Sciatic nerve (tissue), 2 donors: ENCODE measurements at regions not wholly inside any gene's neighbourhood (a gene's known extent, or its start where the extent isn't known, plus 50 kb on each side); places are given as distances from the start of the nearest gene placed in this dataset.
"Not testable (repeated sequence)": the region's sequence is repeated elsewhere in the genome, so short reads cannot be mapped to it uniquely, and the experiment has no call there.

Source experiments
- ATAC-seq: fragments of 200-7000 bp; cut with Tn5 transposase; one replicate; pipeline ENCODE4 v1.9.1; 2020; ENCODE audit warnings: mild to moderate bottlenecking, moderate library complexity
- DNase-seq: peaks from one replicate; pipeline ENCODE4 v3.0.0-alpha.2; 2020; ENCODE audit warnings: low spot score
- intact Hi-C: fragments of 100-400 bp; cut with DNase I; formaldehyde crosslinking; loops from one replicate; pipeline ENCODE4 v1.14.2; 2022
- donor health status: DM: no; HTN: no; CAD: no.
- donor health status: DM: no; HTN: no; CAD: no.

DNA sequence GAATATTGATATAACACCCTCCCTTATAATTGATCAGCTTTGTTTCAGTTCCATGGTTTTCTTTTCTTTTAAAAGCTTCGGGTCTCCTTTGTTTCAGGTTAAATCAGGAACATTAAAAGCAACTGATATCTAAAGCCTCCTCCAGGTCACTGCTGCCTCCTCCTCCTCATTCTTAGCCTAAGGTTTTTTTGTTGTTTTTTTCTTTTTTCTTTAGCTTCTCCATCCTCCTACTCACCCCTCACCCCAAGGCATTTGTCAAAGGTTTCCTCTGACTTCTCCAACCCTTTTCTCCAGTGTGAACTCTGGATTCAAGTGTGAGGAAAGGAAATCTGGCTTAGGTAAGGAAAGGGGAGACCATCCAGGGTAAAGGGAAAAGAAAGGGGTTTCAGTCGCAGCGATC is 420.2 kb upstream of the NFE2L3 start:
- ATAC-seq, result no peak
- DNase-seq, result no peak
- intact Hi-C loops, result no loop called here

- intact Hi-C loops, result no loop called here
- DNase-seq, result no peak
- ATAC-seq, result no peak
Measured at GRCh38 chr7:25732766-25733217, 419.2 kb upstream of the NFE2L3 start.

DNA sequence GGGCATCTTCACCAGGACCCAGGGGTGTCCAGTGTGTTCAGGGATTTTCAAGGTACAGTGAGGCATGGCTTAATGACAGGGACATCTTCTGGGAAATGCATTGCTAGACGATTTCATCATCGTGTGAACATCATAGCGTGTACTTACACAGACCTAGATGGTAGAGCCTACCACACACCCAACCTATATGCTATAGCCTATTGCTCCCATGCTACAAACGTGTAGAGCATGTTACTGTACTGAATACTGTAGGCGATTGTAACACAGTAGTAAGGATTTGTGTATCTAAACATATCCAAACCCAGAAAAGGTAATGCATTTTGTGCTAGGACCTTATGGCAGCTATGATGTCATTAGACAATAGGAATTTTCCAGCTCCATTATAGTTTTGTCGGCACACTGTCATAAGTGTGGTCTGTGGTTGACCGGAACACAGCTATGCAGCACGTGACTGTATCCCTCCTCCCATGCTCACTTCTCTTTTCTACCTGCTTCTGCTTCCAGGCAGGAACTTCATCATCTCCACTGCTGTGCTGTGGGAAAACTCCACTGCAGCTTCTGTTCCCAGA is 416.2 kb upstream of the NFE2L3 start:
- ATAC-seq (no peak), DNase-seq (no peak)
- intact Hi-C loops, result no loop called here

- DNase-seq (no peak), ATAC-seq (no peak)
- intact Hi-C loops, result no loop called here
Measured at GRCh38 chr7:25738528-25738927, 413.5 kb upstream of the NFE2L3 start.

DNA sequence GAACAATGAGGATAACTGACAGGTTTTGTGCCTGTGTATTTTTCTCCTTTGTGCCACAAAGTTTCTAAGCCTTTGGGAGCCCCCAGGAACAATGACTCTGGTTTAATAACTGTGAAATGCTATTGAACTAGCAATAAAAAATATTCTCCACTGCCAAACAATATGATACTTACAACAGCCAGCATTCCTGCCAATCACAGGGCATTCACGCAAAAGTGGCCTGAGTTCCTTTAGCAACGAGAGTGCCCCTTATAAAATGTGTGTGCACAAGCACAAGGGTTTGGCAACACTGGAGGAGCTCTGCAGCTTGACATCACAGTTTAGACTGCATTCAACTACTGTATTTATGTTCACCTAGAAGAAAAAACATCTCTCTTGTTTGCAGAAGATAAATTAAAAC is 412.9 kb upstream of the NFE2L3 start:
- intact Hi-C loops, result no loop called here
- ATAC-seq (no peak), DNase-seq (no peak)

- intact Hi-C loops, result no loop called here
- DNase-seq, result no peak
- no peak for ATAC-seq
Measured at GRCh38 chr7:25742316-25742715, 409.7 kb upstream of the NFE2L3 start.

GRCh38 chr7:25743670-25744451 is 408.1 kb upstream of the NFE2L3 start:
- ATAC-seq, DNase-seq, intact Hi-C loops: not testable (repeated sequence)

- ATAC-seq (no peak), DNase-seq (no peak)
- intact Hi-C loops, result no loop called here
Measured at GRCh38 chr7:25750744-25751508, 401.1 kb upstream of the NFE2L3 start.

- intact Hi-C loops, result no loop called here
- ATAC-seq (no peak), DNase-seq (no peak)
Measured at GRCh38 chr7:25752154-25752553, 399.8 kb upstream of the NFE2L3 start.

DNA sequence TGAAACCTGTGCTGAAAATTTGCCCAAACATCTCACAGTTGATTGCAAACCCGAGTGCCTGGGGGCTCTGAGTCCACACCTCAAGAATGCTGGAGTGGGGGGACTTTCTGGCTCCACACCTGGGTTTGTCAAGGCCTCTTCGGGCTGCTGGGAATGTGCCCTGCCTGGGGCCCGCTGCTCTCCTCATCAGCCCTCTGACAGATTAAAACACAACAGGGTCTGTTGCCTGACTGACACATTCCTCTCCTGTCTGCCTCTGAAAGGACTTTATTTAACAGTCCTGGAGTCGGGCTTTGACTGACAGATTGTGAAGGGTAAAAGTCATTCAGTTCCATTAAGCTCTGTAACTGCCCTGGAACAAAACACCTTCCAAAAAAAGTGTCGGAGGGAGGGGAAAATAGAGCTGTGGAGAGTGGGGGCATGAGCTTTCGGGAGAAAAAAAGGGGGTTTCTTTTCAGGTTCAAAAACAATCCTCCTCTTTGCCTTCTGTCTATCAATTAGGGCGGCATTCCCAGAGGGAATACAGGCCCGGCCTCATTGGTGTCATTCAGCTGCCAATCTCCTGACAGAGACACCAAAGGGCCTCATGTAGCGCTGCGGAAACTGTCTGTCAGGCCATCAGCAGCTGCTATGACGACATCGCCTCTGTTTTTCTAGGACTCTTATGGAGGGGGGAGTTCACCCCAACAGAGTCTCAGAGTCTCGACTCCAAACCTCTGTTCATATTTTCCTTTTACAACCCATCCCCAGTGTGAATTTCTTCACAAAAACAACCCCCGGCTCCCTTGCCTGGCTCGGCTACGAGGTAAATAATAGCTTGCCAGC is 398.8 kb upstream of the NFE2L3 start:
- DNase-seq (no peak), ATAC-seq (peak; percentile 79)
- intact Hi-C loops, result no loop called here

- ATAC-seq, result peak; percentile 88
- no peak for DNase-seq
- intact Hi-C loops, result no loop called here
Measured at GRCh38 chr7:25753837-25754236, 398.2 kb upstream of the NFE2L3 start.

DNA sequence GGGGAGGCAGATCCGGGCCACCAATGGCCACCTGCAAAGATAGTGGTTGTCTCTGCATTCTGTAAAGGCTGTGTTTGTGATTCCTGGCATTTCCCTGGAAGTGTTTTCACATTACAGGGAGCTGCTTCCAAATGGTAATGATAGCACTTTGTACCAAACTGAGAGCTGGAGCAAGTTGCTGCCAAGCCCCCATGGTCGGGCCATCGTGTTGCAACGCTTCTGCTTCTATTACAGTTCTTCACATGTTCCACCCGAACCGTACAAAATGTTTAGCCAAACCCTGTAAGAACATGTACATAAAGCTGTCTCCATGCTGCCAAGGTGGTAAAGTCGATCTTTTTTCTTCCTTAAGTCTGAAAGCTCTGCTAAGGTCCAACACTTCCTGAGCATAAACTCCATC is 397.7 kb upstream of the NFE2L3 start:
- intact Hi-C loops, result no loop called here
- ATAC-seq (peak; percentile 72), DNase-seq (no peak)

GRCh38 chr7:25754751-25755150 is 397.2 kb upstream of the NFE2L3 start:
- no peak for DNase-seq
- no peak for ATAC-seq
- intact Hi-C loops, result no loop called here

DNA sequence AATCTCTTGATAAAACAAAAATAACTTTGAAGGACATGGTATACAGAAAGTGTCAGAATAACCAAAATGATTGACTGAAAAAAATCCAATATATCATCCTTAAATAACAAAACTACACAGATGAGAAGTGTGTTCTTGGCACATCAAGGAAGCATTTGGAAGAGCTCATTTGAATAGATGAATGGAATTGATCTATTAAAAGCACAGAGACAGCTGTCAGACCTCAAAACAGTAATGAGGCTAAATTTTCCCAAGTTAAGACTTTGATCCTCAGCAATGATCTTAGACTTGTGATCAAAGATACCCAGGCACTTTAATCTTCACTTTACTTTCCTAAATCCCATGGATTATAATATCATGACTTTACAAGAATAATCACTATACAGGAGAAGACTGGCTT is 395.4 kb upstream of the NFE2L3 start:
- intact Hi-C loops, result no loop called here
- ATAC-seq, result no peak
- DNase-seq, result no peak

DNA sequence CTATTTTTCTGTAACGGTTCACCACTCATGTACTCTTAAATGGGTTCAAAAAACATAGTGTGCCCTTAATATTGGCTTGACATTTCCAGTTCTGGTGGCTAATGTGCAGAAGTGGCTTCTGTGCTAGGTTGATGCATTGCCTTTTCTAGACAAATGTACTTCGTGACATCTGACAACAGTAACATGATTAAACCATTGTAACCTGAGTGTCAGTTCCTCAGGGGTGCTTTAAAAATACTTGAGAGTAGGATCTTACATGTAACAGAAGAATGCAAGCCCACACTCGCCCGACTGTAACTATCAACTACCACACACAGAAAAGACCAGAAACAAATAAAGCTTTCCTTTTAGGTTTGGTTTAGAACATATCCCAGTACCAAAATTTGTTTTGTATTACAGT is 393.4 kb upstream of the NFE2L3 start:
- intact Hi-C loops, result no loop called here
- ATAC-seq (no peak), DNase-seq (no peak)

DNA sequence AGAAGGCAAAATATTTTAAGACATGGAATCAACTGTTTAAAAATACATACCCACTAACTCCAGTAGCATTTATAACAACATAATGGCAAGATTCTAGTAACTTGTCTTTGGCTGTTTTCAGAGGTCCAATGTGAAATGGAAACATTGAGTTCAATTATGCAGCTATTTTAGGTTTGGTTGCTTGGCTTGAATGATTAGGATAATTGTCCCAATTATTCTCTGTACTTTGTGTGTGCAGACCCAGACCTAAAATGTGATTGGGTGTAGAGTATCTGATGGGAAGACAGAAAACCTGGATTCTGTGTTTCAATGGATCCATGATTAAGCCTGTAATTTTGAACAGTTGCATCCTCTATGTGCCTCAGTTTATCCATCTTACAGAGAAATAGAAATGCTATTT is 392.7 kb upstream of the NFE2L3 start:
- ATAC-seq (no peak), DNase-seq (no peak)
- intact Hi-C loops, result no loop called here

DNA sequence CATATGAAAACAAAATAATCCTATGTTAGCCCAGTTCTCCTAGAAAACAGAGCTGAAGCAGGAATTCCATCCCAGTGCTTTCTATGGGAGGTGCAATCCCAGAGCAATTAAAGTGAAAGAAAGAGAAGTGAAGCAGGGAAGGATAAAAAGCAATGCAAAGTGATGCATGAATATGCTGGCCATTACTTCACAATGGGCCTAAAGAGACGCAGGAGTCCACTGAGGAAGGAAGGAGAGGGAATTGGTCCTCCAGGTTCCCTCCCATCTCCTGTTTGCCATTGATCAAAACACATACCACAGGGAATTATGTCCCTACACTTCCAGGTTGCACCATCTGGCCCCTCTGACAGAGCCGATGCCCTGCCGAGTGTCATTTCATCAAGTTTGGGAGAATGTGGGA is 392.2 kb upstream of the NFE2L3 start:
- intact Hi-C loops, result no loop called here
- ATAC-seq (no peak), DNase-seq (no peak)

DNA sequence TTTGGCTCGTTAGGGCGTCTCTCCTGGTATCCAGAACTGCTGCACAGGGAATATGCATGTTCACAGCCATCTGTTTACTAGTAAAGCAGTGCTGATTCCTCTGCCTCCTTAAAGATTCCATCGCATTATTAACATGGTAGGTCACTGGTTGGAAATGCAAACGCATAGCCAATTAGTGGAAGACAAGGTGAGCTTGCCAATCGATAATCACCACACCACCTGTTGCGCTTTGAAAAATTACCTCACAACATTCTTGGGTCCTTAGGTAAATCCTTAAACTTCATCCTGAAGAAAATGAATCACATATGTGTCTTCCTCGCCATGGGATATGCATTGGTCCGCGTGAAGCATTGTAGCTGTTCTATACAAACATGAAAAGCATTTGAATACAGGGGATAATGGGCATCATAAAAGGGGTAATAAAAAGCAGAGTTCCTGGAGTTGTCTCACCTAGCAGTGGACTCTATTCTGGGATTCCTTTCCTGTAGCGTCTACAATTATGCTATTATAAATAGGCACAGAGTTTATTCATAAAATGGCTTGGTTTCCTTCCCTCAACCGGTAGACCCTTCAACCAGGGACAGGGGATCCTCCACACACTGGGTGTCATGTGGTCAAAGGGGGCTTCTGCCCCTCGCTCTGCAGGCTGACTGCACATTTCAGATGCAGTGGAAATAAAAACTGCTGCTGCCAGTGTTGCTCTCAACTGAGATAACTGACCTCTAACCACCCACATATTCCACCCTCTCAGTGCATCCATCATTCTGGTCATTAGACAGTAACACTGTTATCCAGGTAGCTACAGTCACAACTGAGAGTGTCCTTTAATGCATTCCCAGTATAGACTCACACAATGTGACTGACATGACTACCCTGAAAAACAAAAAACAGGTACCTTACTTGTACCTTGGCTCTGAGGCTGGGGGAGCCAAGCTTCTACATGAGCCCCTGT is 389.2 kb upstream of the NFE2L3 start:
- ATAC-seq, result no peak
- intact Hi-C loops, result no loop called here
- no peak for DNase-seq
